ENCODE measurements at regions not wholly inside any gene's neighbourhood (a gene's known extent, or its start where the extent isn't known, plus 50 kb on each side); places are given as distances from the start of the nearest gene placed in this dataset.

DNA sequence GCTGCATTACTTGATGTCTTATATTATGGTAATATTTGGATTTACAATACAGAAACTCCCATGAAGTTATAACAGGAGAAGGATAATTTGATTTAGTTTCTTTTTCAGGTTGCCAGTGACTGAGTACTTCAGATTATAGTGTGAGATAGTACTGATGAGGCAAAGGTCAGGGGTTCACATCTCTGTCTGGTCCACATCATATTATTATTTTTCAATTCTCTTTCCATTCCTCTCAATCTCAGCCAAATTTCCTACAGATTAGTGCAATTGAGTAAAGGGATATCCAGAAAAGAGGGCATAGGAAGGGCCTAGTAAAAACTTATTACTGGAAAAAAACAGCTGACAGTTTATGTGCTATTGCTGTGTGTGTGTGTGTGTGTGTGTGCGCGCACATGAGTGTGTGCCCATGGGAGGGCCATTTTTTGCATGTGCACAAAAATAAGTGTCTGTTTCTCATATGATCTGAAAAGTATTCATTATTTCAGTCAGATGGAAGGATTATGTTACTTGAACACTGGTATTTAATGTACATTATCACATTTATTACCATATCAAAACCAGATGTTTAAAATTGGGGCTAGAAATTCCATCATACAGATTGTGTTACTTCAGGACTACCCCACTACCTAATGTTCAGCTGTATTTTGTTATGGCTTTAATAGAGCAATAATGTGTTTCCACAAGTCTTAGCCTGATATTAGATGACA, 78.3 kb upstream of the KCNK2 start:
- H3K27ac ChIP-seq = no peak overlapping the region
- no peaks in the 10 kb centered on the region for H3K36me3 ChIP-seq
- H3K9me3 ChIP-seq = no peaks in the 10 kb centered on the region
- DNase-seq (no peak), ATAC-seq (no peak)
- TF ChIP-seq, protein P1, sequence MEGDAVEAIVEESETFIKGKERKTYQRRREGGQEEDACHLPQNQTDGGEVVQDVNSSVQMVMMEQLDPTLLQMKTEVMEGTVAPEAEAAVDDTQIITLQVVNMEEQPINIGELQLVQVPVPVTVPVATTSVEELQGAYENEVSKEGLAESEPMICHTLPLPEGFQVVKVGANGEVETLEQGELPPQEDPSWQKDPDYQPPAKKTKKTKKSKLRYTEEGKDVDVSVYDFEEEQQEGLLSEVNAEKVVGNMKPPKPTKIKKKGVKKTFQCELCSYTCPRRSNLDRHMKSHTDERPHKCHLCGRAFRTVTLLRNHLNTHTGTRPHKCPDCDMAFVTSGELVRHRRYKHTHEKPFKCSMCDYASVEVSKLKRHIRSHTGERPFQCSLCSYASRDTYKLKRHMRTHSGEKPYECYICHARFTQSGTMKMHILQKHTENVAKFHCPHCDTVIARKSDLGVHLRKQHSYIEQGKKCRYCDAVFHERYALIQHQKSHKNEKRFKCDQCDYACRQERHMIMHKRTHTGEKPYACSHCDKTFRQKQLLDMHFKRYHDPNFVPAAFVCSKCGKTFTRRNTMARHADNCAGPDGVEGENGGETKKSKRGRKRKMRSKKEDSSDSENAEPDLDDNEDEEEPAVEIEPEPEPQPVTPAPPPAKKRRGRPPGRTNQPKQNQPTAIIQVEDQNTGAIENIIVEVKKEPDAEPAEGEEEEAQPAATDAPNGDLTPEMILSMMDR (IDR thresholded peaks at IDR 0.05) = no peak
- H3K4me1 ChIP-seq = no peaks in the 10 kb centered on the region
- intact Hi-C loops (cut with DNase I) = no loop called here
- no peak overlapping the region for H3K4me3 ChIP-seq
- H3K27me3 ChIP-seq = no peaks in the 10 kb centered on the region

DNA sequence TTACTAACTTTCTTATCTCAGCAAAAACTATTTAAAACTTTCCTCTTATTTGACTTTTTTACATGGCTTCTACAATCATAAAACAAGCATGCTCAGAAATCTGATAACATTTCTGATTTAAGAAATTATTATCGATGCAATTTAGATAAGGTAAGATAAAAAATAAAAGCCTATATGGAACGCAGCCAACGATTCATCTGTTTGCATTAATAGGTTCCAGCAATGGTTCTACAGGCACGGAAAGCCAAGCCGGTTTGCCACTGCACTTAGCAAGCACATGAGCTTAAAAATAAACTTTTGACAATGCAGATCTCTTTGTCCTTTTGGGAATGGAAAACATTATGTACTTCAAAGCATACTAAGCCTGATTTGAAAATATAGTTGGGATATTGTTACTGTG, 77.5 kb upstream of the KCNK2 start:
- H3K9me3 ChIP-seq = no peaks in the 10 kb centered on the region
- H3K4me1 ChIP-seq = no peaks in the 10 kb centered on the region
- ATAC-seq = no peak
- no peak overlapping the region for H3K4me3 ChIP-seq
- no peaks in the 10 kb centered on the region for H3K36me3 ChIP-seq
- DNase-seq = no peak
- no peaks in the 10 kb centered on the region for H3K27me3 ChIP-seq
- TF ChIP-seq, protein P1 (IDR thresholded peaks at IDR 0.05) = no peak
- intact Hi-C loops (cut with DNase I) = no loop called here
- no peak overlapping the region for H3K27ac ChIP-seq

DNA sequence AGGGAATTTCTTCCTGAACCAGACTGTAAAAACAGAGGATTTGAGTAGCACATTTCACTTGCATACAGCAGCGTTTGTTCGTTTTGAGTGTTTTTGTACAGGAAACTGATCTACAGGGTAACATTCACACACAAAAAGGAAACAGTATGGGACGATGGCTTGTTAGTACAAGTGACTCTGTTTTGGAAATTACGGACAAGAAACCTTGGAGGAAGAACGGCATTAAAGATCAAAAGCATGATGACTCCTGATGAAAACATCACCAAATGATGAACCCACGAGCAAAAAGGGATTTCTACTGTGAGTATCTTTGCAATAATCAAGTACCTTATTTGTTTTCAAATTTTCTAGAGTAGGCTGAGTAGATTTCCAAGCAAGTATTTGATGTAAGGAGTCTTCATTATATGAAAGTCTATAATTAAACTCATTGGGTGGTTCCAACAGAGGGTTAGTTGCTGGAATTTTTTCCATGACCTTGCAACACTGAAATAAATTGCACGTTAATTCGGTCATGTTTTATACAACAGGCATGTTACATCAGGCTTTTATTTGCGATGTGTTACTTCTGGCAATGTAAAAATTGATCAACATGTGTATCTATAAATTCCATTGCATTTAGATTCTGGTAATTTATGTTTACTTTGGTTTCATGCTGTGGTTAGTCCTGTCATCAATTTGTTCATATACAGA, 76.7 kb upstream of the KCNK2 start:
- H3K27me3 ChIP-seq = no peaks in the 10 kb centered on the region
- intact Hi-C loops (cut with DNase I) = no loop called here
- no peak overlapping the region for H3K27ac ChIP-seq
- no peaks in the 10 kb centered on the region for H3K36me3 ChIP-seq
- TF ChIP-seq, protein P1 (IDR thresholded peaks at IDR 0.05) = no peak
- no peak for ATAC-seq
- H3K4me3 ChIP-seq = no peak overlapping the region
- H3K4me1 ChIP-seq = no peaks in the 10 kb centered on the region
- DNase-seq = no peak
- no peaks in the 10 kb centered on the region for H3K9me3 ChIP-seq

DNA sequence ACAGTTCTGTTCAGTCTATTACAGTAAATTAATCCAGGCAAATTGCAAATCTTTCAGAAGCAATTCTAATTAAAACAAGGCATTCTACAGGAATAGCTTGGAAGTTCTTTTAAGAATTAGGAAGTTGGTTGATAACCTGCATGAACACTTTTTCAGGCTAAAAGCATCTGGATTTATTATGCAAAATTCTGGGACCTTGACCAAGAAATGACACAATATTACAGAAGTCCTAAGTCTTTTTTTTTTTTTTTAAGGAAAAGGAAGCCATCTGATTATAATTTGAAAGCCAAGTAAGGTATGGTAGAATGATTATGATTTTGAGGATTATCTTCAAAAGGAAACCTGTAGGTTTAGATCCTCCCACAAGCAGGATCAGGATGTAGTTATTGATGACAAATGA, 74.7 kb upstream of the KCNK2 start:
- intact Hi-C loops (cut with DNase I) = no loop called here
- ATAC-seq = no peak

DNA sequence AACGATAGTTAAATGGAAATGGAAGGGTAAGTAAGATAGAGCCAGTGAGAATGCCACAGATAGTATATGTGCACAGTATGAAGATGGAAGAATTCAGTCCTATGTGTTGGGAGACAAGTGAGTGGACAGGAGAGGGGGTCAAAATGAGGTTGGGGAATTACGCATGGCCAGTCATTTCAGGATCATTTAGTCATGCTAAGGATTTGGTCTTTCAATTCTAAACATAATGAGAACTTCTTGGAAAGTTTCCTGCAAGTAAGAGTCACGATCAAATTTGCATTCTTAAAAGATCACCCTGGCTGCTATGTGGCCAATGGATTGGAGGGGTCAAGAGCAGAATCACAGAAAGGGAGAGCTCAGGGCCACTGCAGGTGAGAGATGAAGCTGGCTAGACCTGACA, 64.0 kb upstream of the KCNK2 start:
- H3K36me3 ChIP-seq = no peaks in the 10 kb centered on the region
- TF ChIP-seq, protein P1 (IDR thresholded peaks at IDR 0.05) = no peak
- no peak for DNase-seq
- no peak overlapping the region for H3K4me3 ChIP-seq
- no peaks in the 10 kb centered on the region for H3K27me3 ChIP-seq
- no peak for ATAC-seq
- H3K4me1 ChIP-seq = no peaks in the 10 kb centered on the region
- no peaks in the 10 kb centered on the region for H3K9me3 ChIP-seq
- H3K27ac ChIP-seq = no peak overlapping the region
- intact Hi-C loops (cut with DNase I) = no loop called here

More for the DNA sequence above, 74.7 kb upstream of the KCNK2 start:
- DNase-seq = no peak
- Histone ChIP-seq H3K27me3 (no peaks in the 10 kb centered on the region), H3K36me3 (no peaks in the 10 kb centered on the region), H3K4me3 (no peak overlapping the region), H3K27ac (no peak overlapping the region), H3K9me3 (no peaks in the 10 kb centered on the region), H3K4me1 (no peaks in the 10 kb centered on the region)
- TF ChIP-seq, protein P1 (IDR thresholded peaks at IDR 0.05) = no peak

Measured in upper lobe of right lung (tissue), 1 donor.